Gastrocnemius medialis (tissue), 4 donors: ENCODE measurements at regions not wholly inside any gene's neighbourhood (a gene's known extent, or its start where the extent isn't known, plus 50 kb on each side); places are given as distances from the start of the nearest gene placed in this dataset.

Experiments
- CTCF ChIP-seq, 5 experiments: fragments of 450-650 bp in 3 of 5; fragments of 200-600 bp in 2 of 5; sonication (generic) in 2 of 5; IDR thresholded peaks in 4 of 5; conservative IDR thresholded peaks in 1 of 5; 1 replicate in 4 of 5; 2 replicates in 1 of 5; pipeline ENCODE4 v1.5.1; 2016 to 2019; ENCODE audit warnings: antibody characterized with exemption in 5 of 5, mild to moderate bottlenecking in 3 of 5, moderate library complexity in 3 of 5
- POLR2A ChIP-seq, 2 donors: fragments of 450-650 bp; IDR thresholded peaks; one replicate each; pipeline ENCODE4 v1.6.1; 2017; ENCODE audit warnings: antibody characterized with exemption in 2 of 2, mild to moderate bottlenecking in 2 of 2, moderate library complexity in 2 of 2

GRCh38 chr1:4322881-4323280, 331.5 kb upstream of the AJAP1 start:
- TF ChIP-seq CTCF (IDR thresholded peaks at IDR 0.05 in 4 of 5, conservative IDR thresholded peaks at IDR 0.05 in 1 of 5) (no peak), POLR2A (IDR thresholded peaks at IDR 0.05) (no peak)
